HG02870 (cell line): ENCODE measurements at regions not wholly inside any gene's neighbourhood (a gene's known extent, or its start where the extent isn't known, plus 50 kb on each side); places are given as distances from the start of the nearest gene placed in this dataset.

ENCODE experiments used
- ATAC-seq: cut with Tn5 transposase; IDR thresholded peaks from one replicate; pipeline ENCODE4 v1.9.1; 2021; ENCODE audit warnings: mild to moderate bottlenecking, moderate library complexity; ENCODE audit not compliant: unreplicated experiment

DNA sequence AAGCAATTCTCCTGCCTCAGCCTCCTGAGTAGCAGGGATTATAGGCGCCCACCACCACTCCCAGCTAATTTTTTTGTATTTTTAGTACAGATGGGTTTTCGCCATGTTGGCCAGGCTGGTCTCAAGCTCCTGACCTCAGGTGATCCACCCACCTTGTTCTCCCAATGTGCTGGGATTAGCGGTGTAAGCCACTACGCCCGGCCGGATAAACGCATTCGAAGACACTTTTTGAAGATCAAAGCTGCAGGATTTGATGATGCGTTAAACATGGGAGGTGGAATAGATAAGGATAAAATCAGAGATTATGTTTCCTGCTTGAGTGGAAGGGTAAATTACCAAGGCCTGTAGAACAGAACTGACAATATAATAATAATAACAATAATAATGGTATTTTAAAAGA is 389.4 kb upstream of the POU3F1 start:
- ATAC-seq = no peak

DNA sequence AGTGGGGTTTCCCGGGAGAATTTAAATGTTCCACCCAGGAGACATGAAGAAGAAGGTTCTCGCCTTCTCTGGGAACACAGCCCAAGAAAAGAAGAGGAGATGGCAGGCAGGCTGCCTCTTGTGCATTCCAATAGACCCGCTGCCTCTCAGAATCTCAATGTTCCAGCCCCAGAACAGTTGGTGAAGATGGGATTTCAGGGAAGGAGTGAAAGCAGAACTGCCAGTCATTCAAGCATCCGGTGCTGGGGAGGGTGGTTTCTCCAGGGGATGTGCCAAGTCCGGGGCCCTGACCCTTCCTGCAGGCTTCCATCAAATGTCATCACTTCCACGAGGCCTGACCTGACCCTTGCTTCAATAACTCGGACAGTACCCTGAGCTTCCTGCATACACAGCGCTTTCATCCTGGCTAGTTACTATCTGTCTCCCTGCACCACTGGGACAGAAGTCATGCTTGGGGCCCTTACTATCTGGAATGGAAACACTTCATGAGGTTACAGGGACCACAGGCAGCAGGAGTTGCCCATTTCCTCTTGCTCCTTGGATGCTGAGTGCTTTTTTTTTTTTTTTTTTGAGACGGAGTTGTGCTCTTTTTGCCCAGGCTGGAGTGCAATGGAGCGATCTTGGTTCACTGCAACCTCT is 386.6 kb upstream of the POU3F1 start:
- no peak for ATAC-seq

DNA sequence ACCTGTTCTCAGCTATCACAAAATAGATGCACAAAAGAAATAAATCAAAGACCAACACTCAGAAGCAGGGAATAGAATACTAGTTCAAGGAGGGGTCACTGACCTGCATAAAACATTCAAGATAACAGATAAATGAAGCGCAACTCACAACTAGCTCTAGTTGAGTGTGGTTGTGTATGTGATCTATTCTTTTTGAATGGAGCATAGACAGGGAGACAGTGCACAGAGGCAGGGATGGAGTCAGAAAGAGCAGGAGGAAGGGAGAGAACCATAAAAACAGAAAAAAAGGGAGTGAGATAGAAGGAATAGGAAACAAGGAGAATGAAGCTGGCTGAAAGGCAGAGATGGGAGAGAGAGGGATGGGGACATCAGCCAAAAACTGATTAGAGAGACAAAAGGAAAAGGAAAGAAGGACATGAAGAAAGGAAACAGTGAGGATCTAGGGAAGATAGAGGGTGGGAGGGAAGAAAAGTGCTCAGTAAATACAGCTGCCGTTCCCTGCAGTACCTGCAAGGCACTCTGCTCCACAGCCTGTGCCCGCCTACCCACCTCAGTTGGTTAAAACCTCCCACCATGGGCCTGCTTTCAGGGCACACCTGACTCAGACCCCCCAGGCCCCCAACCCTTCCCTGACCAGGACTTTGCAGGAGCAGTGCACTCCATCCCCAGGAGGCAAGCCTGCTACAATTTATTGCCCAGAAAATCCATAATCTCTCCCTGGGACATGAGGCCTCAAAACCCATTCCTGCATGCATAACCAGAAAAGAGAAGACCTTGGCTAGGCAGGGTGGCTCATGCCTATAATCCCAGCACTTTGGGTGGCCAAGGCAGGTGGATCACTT is 385.2 kb upstream of the POU3F1 start:
- no peak for ATAC-seq

DNA sequence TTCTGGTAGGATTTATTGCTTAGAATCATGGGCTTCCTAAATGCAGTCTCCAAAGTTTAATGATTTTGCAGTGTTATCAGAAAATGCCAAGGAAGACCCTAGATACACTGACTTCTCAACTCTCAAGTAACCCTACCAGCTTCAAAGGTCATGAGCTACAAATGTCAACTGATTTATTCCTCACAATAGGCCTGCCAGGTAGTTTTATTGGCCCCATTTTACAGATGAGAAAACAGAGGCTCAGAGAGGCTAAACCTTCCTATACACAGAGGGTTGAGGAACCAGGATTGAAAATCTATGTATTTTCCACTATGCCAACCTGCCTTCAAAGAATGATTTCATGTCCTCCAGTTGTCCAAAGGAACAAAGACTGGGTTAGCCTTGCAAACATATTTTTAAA is 384.4 kb upstream of the POU3F1 start:
- no peak for ATAC-seq

DNA sequence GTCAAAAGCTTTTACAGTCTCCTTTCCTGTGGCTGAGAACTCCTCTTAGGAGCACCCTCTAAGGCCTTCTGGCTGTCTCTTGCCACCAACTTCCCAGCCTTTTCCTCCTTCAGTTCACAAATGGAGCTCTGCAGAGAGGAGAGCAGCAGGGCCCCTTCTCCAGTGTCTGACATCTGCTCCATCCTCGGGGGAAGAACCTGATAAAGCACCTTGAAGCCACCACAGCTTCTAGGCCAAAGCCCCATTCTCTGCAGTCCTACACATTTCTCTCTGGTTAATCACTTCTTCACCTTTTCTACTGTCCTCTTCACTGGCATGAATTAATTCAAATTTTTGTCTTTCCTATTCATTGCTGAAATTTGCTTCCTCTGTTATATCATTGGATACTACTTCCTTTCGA is 378.1 kb upstream of the POU3F1 start:
- ATAC-seq = no peak

DNA sequence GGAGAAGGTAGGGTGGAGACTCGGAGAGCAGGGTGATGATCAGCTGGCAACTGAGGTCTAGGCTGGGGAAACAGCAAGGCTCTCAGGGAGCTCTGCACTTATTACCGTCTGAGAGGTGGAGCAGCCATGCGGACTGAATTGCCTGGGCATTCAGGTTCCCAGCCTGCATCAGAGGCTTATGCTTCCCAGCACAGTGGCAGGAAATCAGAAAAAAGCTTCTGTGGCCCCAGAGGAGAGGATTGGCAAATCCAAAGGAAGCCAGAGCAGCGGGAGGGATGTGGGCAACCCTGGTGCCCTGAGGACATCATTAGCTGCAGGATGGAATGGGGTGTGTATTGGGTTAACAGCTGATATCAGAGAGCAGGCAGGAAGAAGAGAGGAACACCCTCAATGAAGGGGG is 374.1 kb upstream of the POU3F1 start:
- ATAC-seq = no peak

DNA sequence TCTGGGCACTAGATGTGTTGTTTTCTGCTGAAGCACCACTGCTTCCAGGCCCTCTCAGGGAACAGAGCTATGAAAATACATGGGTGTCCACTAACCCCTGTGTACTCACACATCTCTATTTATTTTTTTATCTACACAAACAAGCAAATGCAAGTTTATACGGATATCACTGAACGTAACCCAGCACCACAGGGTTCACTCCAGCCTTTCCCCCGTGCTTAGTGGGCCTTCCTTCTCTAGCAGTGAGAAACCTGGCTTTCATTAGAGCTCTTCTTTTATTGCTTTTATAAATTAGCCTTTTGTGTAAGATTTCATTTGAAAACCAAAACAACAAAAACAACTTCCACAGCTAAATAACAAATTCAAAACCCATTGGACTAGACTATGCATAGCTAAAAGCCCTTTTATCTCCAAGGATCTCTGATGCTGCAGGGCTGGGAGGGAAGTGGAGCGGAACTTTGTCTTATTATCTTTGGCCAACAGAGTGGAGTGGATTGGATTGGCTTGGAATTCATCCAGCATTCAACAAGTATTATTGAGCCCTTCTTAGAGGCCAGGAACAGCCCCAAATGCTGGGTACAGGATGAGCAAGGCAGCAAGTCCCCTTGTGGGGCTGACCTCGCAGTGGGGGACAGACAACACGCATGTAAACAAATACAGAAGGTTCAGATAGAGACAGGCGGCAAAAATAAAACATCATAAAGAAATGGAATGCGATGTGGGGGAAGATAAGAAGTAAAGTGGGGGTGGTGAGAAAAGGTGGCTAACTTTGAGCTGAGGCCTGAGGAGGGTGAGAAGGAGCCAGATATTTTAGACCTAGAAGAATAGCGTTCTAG is 371.8 kb upstream of the POU3F1 start:
- no peak for ATAC-seq

DNA sequence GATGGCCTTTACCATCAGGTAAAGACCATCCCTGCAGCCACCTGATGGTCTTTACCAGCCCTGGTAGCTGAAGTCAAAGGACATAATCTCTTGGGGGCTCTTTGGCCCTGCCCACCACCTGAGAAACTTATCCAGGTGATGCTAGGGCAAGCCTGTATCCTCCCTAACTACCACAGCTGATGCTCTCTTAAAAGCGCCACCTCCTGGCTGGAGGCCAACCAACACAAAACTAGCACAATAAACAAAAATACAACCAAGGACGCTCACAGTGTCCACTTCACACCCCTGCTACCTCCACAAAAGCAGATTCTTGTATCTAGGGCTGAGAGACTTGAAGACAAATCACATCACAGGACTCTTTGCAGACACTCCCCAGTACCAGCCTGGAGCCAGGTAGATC is 357.1 kb upstream of the POU3F1 start:
- no peak for ATAC-seq

DNA sequence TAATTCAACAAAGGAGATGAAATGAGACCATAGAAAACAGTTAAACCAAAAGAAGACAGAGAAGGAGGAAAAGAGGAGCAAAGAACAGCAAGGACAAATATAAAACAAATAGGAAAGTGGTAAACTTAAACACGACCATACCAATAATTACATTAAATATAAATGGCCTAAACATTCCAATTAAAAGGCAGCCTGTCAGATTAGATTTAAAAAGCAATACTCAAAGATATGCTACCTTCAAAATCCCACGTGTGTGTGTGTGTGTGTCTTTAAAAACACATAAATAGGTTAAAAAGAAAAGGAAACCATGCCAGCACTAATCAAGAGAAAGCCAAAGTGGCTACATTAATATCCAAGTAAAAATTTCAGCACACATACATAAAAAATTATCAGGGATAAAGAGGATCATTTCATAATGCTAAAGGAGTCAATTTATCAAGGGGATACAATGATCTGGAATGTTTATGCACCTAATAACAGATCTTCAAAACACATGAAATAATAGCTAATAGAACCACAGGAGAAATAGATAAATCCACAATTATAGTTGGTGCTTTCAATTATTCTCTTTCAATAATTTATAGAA is 355.7 kb upstream of the POU3F1 start:
- ATAC-seq = no peak

DNA sequence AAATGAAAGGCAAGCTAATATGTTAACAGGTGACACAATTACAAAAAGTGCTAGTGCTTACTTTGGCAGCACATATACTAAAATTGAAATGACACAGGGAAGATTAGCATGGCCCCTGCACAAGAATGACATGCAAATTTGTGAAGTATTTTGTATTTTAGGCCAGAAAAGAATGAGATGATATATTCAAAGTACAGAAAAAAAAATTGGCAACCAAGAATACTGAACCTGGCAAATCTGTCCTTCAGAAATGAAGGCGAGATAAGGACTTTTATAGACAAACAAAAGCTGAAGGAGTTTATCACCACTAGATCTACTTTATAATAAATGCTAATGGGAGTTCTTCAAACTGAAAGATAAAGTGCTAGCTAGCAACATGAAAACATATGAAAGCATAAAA is 350.0 kb upstream of the POU3F1 start:
- ATAC-seq = no peak

DNA sequence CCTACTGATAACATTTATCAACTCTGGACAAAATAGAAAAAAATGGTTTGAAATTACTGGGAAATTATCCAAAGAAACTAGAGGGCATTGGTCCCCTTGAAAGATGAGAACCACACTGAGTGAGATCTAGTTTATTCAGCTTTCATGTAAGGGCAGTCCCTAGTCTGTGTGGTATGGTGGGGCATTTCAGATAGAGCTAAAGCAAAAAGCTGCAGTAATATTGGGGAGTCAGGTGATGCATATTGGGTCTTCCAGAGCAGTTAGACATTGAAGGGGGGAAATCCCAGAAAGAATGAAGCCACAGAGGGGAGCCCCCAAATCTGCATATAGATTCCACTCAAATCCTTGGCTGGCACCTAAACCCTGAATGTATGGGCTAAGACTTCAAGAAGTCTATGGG is 347.7 kb upstream of the POU3F1 start:
- no peak for ATAC-seq

DNA sequence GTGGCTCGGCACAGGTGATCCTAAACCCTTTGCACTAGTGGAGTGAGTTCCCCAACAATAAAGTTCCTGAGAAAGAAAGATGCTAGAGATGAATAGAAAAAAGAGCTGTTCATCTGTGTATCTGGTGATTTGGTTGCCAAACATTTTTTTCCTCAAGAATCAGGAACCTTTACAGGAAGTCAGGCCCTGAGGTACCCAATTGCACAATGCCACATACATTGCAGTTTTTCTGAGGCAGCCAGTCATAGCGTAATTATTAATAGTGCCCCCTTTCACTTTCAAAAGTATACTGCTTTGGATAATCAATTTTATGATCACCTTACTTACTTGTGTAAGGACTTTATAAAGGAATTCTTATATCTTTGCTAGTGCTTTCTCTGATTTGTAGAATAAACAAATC is 346.3 kb upstream of the POU3F1 start:
- no peak for ATAC-seq

DNA sequence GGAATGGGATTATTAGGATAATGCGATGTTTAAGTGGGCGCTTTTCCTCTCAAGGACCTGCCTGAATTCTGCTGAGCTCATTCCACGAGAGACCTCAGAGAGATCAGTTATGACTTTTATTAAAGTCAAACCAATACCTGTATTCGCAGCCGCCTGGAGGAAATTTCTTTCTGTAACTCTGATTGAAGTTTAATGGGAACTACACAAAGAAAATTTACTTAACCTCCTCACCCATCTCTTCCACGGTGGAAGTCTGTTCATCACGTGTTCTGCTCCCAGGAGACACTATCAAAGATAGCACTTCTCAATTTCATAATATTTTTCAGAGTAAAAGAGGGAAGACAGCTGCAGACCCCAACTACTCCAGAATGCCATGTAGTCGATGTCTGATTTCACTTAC is 334.7 kb upstream of the POU3F1 start:
- no peak for ATAC-seq

DNA sequence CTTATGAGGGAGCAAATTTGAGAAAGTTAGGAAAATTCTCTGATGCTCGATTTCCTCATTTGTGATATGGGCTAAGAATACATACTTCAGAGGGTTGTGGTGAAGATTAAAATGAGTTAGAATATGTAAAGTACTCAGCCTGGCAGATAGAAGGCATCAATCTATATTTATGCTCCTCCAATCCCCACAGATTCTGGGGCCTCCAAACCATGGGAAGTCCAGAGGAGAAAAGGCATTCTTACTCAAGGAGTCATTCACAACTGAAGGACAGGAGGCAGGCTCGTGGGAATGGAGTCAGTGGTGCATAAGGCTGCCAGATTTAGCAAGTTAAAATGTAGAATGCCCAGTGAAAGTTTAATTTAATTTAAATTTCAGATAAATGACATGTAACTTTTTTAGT is 330.0 kb upstream of the POU3F1 start:
- no peak for ATAC-seq

DNA sequence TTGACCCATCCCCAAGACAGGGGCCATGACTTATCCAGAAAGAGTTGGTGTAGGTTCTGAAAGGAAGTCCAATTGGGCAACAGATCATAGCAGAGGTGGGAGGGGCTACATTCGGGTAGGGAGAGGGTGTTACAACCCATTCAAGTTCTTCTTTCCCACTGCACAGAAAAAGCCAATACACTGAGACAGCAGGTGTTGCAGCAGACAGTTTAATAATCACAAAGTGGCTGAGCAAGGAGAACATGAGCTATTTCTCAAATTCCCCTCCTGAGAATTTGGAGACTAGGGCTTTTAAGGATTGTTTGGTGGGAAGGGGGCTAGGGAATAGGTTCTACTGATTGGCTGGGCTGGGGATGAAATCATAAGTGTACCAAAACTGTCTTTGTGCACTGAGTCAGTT is 328.4 kb upstream of the POU3F1 start:
- ATAC-seq = no peak

DNA sequence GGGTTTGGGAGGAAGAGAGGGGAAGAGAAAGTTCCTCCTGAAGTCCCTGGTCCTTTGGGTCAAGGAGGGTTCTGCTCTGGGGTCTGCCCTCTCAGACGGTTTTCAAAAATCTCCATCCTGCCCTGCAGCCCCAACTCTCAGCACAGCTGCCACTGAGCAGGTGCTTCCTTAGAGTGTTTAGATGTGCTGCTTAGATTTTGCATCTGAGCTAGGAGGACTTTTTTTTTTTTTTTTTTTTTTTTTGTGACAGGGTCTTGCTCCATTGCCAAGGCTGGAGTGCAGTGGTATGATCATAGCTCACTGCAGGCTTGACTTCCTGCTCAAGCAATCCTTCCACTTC is 324.9 kb upstream of the POU3F1 start:
- ATAC-seq = no peak

DNA sequence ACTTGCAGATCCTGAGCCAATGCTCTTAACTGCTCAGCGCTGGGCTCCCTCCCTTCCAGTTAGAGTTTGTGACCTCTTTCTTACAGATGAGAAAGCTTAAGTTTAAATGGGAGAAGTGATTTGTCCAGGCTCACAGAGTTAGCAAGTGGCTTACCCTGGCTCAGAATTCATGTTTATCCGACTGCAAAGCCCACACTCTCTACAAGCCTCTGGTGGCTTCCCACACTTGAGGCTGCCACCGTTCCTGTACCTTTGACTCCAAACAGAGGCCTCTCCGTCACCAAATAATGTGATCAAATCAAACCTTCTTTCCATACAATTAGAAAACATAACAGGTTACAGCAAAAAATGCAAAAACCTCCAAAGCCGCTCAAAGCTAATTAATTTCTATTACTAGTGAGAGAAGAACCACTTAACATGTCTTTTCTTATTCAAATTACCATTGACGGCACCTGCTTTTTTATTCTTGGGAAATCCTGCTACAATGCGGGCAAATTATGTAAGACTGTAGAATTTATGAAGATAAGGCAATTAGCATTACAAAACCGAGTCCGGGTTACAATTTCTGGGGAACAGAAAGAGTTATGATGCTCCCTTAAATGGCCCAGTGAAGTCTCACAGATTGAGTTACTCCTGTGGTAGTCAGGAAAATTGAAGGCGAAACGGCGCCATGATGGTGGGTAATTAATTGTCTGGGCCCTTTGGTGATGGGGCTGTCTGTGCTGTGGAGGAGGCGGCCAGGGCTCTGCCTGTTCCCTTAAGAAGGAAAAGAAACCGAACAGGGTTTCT is 324.3 kb upstream of the POU3F1 start:
- ATAC-seq = no peak

DNA sequence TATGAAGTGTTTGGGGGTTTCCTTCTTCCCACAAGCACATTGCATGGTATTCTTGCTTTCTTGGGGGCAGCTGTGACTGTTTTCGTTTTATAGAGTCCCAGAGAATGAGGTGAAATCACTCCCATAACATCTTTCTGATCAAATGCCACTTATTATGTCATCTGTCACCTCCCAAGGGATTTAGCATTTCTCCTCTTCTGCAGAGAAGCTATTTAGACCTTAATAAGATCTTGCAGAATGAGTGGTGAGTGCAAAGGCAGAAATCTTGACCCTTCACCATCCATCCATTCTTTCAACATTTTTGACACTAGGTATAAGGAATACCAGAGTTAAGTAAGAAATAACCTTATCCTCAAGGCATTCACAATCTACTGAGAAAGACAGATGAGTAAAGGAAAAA is 318.6 kb upstream of the POU3F1 start:
- ATAC-seq = no peak

DNA sequence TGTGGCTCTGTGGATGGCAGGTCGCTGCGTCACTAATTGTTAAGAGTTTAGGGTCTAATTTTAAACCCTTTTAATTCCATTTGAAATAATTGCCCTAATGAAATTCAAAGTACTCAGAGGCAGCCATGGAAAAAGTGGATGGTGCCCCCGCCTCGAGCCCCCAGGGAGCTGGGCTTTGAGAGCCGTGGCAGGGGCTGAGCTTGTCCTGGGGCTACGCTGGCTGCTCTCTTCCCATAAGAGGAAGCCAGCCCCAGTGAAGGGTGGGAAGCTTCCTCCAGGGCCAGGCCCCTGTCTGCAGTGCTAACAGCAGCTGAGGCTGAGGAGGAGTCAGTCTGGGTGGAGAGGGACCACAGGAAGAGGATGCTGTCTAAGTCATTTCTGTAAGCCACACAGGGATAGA is 315.0 kb upstream of the POU3F1 start:
- ATAC-seq = no peak

DNA sequence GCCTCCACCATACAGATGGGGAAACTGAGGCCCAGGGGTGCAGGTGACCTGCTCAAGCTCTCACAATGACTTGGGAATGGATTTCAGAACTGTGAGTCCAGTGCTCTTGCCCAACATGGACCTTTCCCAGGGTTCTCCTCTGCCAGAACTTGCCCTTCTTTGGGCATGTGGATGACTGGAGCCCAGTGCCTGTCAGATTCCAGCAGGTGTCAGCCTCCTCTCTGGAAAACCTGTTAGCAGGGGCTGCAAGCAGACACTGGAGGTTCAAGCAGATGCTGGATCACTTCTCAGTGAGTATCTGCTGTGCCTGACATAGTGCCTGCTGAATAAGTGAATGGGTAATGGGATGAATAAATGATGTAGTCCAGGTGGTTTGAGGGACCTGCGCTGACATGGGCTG is 314.2 kb upstream of the POU3F1 start:
- no peak for ATAC-seq

DNA sequence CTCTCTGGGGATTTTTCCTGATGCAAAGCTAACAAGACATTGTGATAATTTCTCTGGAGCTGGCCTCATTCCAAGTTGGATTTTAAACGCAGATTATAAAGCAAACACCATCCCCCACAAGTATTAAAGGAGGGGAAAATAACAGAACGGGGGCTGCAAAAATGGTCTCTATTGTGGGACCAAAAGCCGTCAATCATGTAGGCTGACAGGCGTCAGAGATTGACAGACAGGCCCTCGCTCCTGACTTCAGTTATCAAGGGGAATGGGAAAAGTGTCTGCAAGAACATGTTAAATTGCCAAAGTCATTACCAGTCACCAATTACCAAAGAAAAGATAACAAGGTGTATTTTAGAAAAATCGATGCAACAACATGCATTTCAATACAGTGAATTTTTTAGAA is 307.4 kb upstream of the POU3F1 start:
- no peak for ATAC-seq
